ENCODE measurements at regions not wholly inside any gene's neighbourhood (a gene's known extent, or its start where the extent isn't known, plus 50 kb on each side); places are given as distances from the start of the nearest gene placed in this dataset.
"Not testable (repeated sequence)": the region's sequence is repeated elsewhere in the genome, so short reads cannot be mapped to it uniquely, and the experiment has no call there.

DNA sequence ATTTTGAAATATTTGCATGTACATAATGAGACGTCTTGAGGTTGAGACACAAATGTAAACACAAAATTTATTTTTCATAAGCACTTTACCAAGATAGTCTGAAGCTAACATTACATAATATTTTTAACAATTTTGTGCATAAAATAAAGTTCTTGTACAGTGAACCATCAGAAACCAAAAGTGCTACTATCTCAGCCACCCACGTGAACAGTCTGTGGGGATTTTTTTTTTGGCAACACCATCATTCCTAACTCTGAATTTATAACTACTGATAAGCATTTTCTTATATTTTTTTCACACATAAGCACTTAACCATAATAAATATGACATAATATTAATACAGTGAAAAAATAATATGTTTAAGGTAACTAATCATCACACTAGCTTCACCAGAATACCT lies 62.9 kb upstream of the RUBCNL start:
- H3K36me3 Mint-ChIP-seq (ENCODE audit: low read depth, unreplicated experiment); H3K4me3 Mint-ChIP-seq (ENCODE audit: unreplicated experiment); H3K4me1 ChIP-seq (ENCODE audit: insufficient read depth, low read length); H2AFZ ChIP-seq (ENCODE audit: low read depth, low read length); FAIRE-seq; H3K4me2 ChIP-seq (ENCODE audit: low read length); H3K4me3 ChIP-seq (ENCODE audit: insufficient read depth, low read depth, low read length); H3K27ac Mint-ChIP-seq (ENCODE audit: unreplicated experiment); H3K27ac ChIP-seq (ENCODE audit: low read depth, low read length); H3K36me3 ChIP-seq (ENCODE audit: insufficient read depth, low read length); H3K27me3 Mint-ChIP-seq (ENCODE audit: low read depth, unreplicated experiment); H3K9ac ChIP-seq (ENCODE audit: low read length); H3K27me3 ChIP-seq (ENCODE audit: insufficient read depth, low read length); H3K4me1 Mint-ChIP-seq (ENCODE audit: low read depth, unreplicated experiment); H4K20me1 ChIP-seq (ENCODE audit: insufficient read depth, low read length); DNase-seq (ENCODE audit: low read depth); H3K79me2 ChIP-seq (ENCODE audit: insufficient read depth, low read length); H3K9me3 ChIP-seq (ENCODE audit: insufficient read depth, low read depth, low read length); H3K9me3 Mint-ChIP-seq (ENCODE audit: unreplicated experiment): not testable (repeated sequence)

DNA sequence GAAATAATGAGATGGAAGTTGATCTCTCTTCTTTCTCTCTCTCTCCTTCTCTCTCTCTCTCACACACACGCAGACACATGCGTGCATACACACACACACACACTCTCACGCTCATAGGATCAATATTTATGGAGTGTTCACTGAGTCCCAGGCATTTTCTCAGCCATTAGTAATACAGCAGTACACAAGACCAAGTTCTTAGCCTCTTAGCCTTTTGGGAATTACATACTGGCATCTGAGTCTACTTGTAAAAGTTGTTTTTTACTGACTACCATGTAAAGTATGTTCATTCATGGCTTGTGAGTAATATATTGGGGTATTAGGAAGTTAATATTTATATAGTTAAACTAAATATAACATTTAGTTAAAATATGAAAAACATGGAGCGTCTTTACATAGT lies 61.1 kb upstream of the RUBCNL start:
- not testable (repeated sequence) for H3K79me2 ChIP-seq (ENCODE audit: insufficient read depth, low read length); H3K27ac ChIP-seq (ENCODE audit: low read depth, low read length); H3K4me1 ChIP-seq (ENCODE audit: insufficient read depth, low read length); H3K4me3 Mint-ChIP-seq (ENCODE audit: unreplicated experiment); H3K4me3 ChIP-seq (ENCODE audit: insufficient read depth, low read depth, low read length); H3K4me2 ChIP-seq (ENCODE audit: low read length); H3K27me3 Mint-ChIP-seq (ENCODE audit: low read depth, unreplicated experiment); H2AFZ ChIP-seq (ENCODE audit: low read depth, low read length); H3K9me3 Mint-ChIP-seq (ENCODE audit: unreplicated experiment); DNase-seq (ENCODE audit: low read depth); H3K27me3 ChIP-seq (ENCODE audit: insufficient read depth, low read length); H3K36me3 Mint-ChIP-seq (ENCODE audit: low read depth, unreplicated experiment); H3K27ac Mint-ChIP-seq (ENCODE audit: unreplicated experiment); H4K20me1 ChIP-seq (ENCODE audit: insufficient read depth, low read length); FAIRE-seq; H3K9me3 ChIP-seq (ENCODE audit: insufficient read depth, low read depth, low read length); H3K36me3 ChIP-seq (ENCODE audit: insufficient read depth, low read length); H3K4me1 Mint-ChIP-seq (ENCODE audit: low read depth, unreplicated experiment); H3K9ac ChIP-seq (ENCODE audit: low read length)

DNA sequence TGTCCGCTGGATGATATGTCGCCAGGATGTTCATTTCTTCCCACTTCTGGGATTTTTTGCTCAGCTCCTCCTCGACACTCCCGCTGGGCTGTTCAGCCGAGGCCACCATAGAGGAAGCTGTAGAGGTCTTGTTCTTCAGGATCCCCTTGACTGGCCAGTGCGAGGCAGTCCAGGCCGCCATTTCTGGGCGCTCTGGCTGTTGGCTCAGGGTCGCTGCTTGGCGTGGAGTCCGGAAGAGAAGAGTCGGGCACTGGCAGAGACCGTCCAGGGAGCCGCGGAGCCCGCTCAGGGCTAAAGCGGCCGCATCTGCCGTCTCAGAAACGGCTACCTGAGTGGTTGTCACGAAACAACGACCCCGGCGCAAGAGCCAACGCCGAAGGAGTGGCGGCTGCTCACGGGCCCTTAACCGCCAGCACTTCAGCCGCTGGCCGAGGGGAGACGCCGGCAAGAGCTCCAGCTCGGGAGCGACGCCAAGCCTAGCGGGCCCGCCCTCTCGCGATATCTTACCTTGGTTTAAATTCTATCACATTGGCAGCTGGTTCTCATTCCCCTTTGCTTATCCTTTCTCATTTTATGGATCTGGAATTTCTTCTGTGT lies 50.9 kb upstream of the RUBCNL start:
- H3K4me2 ChIP-seq (ENCODE audit: low read length); H4K20me1 ChIP-seq (ENCODE audit: insufficient read depth, low read length); H3K79me2 ChIP-seq (ENCODE audit: insufficient read depth, low read length); H2AFZ ChIP-seq (ENCODE audit: low read depth, low read length); H3K27me3 ChIP-seq (ENCODE audit: insufficient read depth, low read length); DNase-seq (ENCODE audit: low read depth); H3K9me3 ChIP-seq (ENCODE audit: insufficient read depth, low read depth, low read length); H3K9ac ChIP-seq (ENCODE audit: low read length); H3K36me3 Mint-ChIP-seq (ENCODE audit: low read depth, unreplicated experiment); H3K36me3 ChIP-seq (ENCODE audit: insufficient read depth, low read length); H3K9me3 Mint-ChIP-seq (ENCODE audit: unreplicated experiment); H3K27me3 Mint-ChIP-seq (ENCODE audit: low read depth, unreplicated experiment); H3K27ac ChIP-seq (ENCODE audit: low read depth, low read length); H3K4me3 ChIP-seq (ENCODE audit: insufficient read depth, low read depth, low read length); H3K27ac Mint-ChIP-seq (ENCODE audit: unreplicated experiment); H3K4me1 ChIP-seq (ENCODE audit: insufficient read depth, low read length); H3K4me1 Mint-ChIP-seq (ENCODE audit: low read depth, unreplicated experiment): not testable (repeated sequence)
- peak; percentile 43 for FAIRE-seq
- peak overlapping the region; percentile 70 for H3K4me3 Mint-ChIP-seq (ENCODE audit: unreplicated experiment)
